Pancreas (tissue), 10 donors: ENCODE measurements at regions not wholly inside any gene's neighbourhood (a gene's known extent, or its start where the extent isn't known, plus 50 kb on each side); places are given as distances from the start of the nearest gene placed in this dataset.
"Not testable (repeated sequence)": the region's sequence is repeated elsewhere in the genome, so short reads cannot be mapped to it uniquely, and the experiment has no call there.

ENCODE experiments used
- ATAC-seq, 4 donors: fragments of 200-7000 bp; cut with Tn5 transposase; one replicate each; pipeline versions ENCODE4 v1.8.0 to v1.9.1; 2020; ENCODE audit warnings: mild to moderate bottlenecking in 4 of 4, moderate library complexity in 4 of 4
- DNase-seq, 6 donors: peaks; one replicate each; pipeline ENCODE4 v3.0.0-alpha.2; 2020
- FAIRE-seq: peaks from 2 replicates; lab custom pipeline; 2012; peaks lifted over from hg19 to GRCh38; lab: Jason Lieb, UNC
- H3K27ac ChIP-seq, 4 donors: fragments of 200-600 bp; sonication (generic); 1 replicate in 3 of 4; 2 replicates in 1 of 4; pipeline versions ENCODE4 v1.5.0 to v1.8.0; 2020
- H3K27me3 ChIP-seq, 4 donors: fragments of 200-600 bp; one replicate each; pipeline ENCODE4 v1.8.0; 2021
- H3K36me3 ChIP-seq, 3 donors: fragments of 200-600 bp; sonication (generic) in 1 of 3; one replicate each; pipeline versions ENCODE4 v1.5.0 to v1.8.0; 2020 to 2021
- H3K4me1 ChIP-seq, 3 donors: fragments of 200-600 bp; one replicate each; pipeline ENCODE4 v1.8.0; 2021
- H3K4me3 ChIP-seq, 4 donors: fragments of 200-600 bp; sonication (generic) in 2 of 4; one replicate each; pipeline versions ENCODE4 v1.5.0 to v1.8.0; 2020 to 2021
- H3K9me3 ChIP-seq, 4 donors: fragments of 200-600 bp; one replicate each; pipeline ENCODE4 v1.8.0; 2021
- WGBS, 2 donors: extraction: QIAGEN DNeasy Blood & Tissue Kit; methylation state at CpG; one replicate each; pipeline ENCODE4 v1.1.7; 2013; 5-methylcytosine and 5-hydroxymethylcytosine counted together
- intact Hi-C, 3 donors: fragments of 100-400 bp; cut with DNase I; formaldehyde crosslinking; loops; one replicate each; pipeline versions ENCODE4 v1.11.1 to v1.14.2; 2022
- TF ChIP-seq, protein P1 (sequence below), 4 donors: fragments of 200-600 bp; sonication (generic) in 3 of 4; IDR thresholded peaks; one replicate each; pipeline versions ENCODE4 v1.5.0 to v1.8.0; 2021; ENCODE audit warnings: antibody characterized with exemption in 4 of 4
- donor health status: healthy with polysubstance abuse.
- donor health status: DM: no; HTN: no; CAD: no; lungs with moderate emphysema.
- donor health status: DM: no; HTN: no; CAD: no.
- donor health status: control.
- donor health status: control.
- donor health status: Bipolar disorder and iron deficiency.
- donor health status: DM: yes; HTN: yes; CAD: no.
- donor health status: DM: no; HTN: no; CAD: no.
- donor health status: DM: no; HTN: no; CAD: no.
- donor health status: DM: yes; HTN: yes; CAD: no.

GRCh38 chrX:101823236-101823635 is 108.6 kb downstream of the ZMAT1 start:
- no peak overlapping the region for H3K27ac ChIP-seq
- TF ChIP-seq, protein P1, sequence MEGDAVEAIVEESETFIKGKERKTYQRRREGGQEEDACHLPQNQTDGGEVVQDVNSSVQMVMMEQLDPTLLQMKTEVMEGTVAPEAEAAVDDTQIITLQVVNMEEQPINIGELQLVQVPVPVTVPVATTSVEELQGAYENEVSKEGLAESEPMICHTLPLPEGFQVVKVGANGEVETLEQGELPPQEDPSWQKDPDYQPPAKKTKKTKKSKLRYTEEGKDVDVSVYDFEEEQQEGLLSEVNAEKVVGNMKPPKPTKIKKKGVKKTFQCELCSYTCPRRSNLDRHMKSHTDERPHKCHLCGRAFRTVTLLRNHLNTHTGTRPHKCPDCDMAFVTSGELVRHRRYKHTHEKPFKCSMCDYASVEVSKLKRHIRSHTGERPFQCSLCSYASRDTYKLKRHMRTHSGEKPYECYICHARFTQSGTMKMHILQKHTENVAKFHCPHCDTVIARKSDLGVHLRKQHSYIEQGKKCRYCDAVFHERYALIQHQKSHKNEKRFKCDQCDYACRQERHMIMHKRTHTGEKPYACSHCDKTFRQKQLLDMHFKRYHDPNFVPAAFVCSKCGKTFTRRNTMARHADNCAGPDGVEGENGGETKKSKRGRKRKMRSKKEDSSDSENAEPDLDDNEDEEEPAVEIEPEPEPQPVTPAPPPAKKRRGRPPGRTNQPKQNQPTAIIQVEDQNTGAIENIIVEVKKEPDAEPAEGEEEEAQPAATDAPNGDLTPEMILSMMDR (IDR thresholded peaks at IDR 0.05): no peak
- WGBS, 2 donors: 38 to 42% methylated on average over 2 of the region's 2 CpGs
- no peaks in the 10 kb centered on the region for H3K4me1 ChIP-seq
- FAIRE-seq (no peak), DNase-seq (no peak), ATAC-seq (no peak)
- no peak overlapping the region for H3K4me3 ChIP-seq
- no peaks in the 10 kb centered on the region for H3K9me3 ChIP-seq
- intact Hi-C loops: no loop called here
- H3K27me3 ChIP-seq: peaks cover 0 to 2% (median 0%) of the 10 kb centered on the region in 4 donors
- no peaks in the 10 kb centered on the region for H3K36me3 ChIP-seq

DNA sequence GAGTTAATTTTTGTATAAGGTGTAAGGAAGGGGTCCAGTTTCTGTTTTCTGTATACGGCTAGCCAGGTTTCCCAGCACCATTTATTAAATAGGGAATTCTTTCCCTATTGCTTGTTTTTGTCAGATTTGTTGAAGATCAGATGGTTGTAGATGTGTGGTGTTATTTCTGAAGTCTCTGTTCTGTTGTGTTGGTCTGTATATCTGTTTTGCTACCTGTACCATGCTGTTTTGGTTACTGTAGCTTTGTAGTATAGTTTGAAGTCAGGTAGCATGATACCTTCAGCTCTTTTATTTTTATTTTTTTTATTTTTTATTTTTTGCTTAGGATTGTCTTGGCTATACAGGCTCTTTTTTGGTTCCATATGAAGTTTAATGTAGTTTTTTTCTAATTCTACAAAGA is 114.1 kb downstream of the ZMAT1 start:
- ATAC-seq, H3K27me3 ChIP-seq, H3K4me1 ChIP-seq, intact Hi-C loops, DNase-seq, H3K9me3 ChIP-seq, H3K36me3 ChIP-seq, H3K4me3 ChIP-seq, H3K27ac ChIP-seq: not testable (repeated sequence)
- WGBS, 2 donors: 90 to 97% methylated on average over 1 of the region's 1 CpG
- FAIRE-seq: peak; percentile 63

DNA sequence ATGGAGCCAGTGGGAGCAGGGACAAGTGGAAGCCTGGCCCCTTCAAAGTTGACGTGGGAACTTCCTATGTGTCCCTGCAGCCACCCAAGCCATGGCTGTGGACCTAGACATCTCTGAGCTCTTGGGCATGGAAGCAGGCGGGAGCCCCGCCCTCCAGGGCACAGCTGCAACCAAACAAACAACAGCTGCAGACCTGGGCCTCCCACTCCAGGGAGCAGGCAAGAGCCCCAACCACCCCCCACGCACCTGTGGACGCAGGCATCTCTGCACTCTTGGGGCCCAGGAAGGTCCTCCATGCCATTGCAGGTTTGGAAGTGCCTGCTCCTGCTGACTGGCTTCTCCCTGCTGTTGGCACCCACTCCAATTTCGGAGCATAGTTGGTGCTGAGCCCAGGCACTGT is 118.6 kb downstream of the ZMAT1 start:
- H3K36me3 ChIP-seq: no peaks in the 10 kb centered on the region
- ATAC-seq (no peak), DNase-seq (no peak), FAIRE-seq (no peak)
- no peaks in the 10 kb centered on the region for H3K9me3 ChIP-seq
- WGBS, 2 donors: 70 to 74% methylated on average over 6 of the region's 6 CpGs
- TF ChIP-seq, protein P1 (IDR thresholded peaks at IDR 0.05): no peak
- intact Hi-C loops: no loop called here
- H3K27me3 ChIP-seq: peaks cover 0 to 4% (median 0%) of the 10 kb centered on the region in 4 donors
- no peak overlapping the region for H3K4me3 ChIP-seq
- H3K4me1 ChIP-seq: no peaks in the 10 kb centered on the region
- H3K27ac ChIP-seq: no peak overlapping the region

DNA sequence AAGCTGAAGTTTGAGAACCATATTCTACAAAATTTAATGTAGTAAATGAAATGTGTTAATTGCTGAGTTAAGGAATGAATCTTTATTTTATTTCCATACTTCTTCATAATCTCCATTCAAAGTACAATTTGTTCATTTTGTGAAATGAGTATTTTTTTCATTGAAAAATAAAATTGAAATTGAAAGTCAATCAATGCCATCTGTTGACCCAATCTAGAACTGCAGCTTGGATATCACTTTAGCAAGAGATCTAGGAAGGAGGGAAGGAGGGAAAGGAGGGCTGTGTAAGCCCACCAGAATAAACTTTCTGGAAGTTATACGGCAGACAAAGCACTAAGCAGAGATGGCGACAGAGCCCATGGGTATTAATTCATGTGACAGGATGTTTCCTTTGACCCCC is 128.4 kb downstream of the ZMAT1 start:
- 2% methylated on average over 2 of the region's 2 CpGs for WGBS, 2 donors
- H3K36me3 ChIP-seq: no peaks in the 10 kb centered on the region
- TF ChIP-seq, protein P1 (IDR thresholded peaks at IDR 0.05): peak in 3 of 4 donors; percentile 20 to 48 (median 31)
- H3K27me3 ChIP-seq: no peaks in the 10 kb centered on the region
- no peaks in the 10 kb centered on the region for H3K9me3 ChIP-seq
- FAIRE-seq: peak; percentile 89
- ATAC-seq: no peak
- H3K4me1 ChIP-seq: no peaks in the 10 kb centered on the region
- no peak overlapping the region for H3K4me3 ChIP-seq
- intact Hi-C loops: loop anchor here in 1 of 3 donors (10.0 kb wide), 1 partner anchor 209 kb away; no protein-coding TSS in a partner anchor
- DNase-seq: no peak
- H3K27ac ChIP-seq: no peak overlapping the region

DNA sequence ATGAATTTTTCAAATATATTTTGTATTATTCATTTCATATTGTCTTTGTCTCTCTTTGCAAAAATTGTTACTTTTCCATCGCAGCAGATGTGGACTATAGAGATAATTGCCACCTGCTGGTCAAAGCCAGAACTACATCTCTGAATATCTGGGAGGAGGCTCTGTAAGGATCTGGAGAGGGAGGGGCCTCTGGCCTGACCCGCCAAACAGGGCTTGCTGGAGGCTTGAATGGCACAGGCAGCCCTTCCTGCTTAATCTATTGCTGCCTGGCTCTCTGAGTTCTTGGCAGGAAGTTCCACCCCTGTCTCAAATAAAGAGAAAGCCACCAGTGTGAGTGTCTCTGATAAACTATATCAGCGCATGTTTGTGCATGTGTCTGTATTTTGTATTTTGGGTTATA is 132.4 kb downstream of the ZMAT1 start:
- ATAC-seq: peak; percentile 100
- Histone ChIP-seq H3K27me3 (peaks cover 0 to 4% (median 0%) of the 10 kb centered on the region in 4 donors), H3K9me3 (no peaks in the 10 kb centered on the region), H3K27ac (no peak overlapping the region), H3K4me1 (no peaks in the 10 kb centered on the region), H3K4me3 (peak overlapping the region in 2 of 4 donors; percentile 6 to 7), H3K36me3 (no peaks in the 10 kb centered on the region)
- intact Hi-C loops: no loop called here
- 1 to 15% methylated on average over 3 of the region's 3 CpGs for WGBS, 2 donors
- TF ChIP-seq, protein P1 (IDR thresholded peaks at IDR 0.05): peak; percentile 70 to 85 (median 80)
- FAIRE-seq: peak; percentile 99
- DNase-seq: peak; percentile 69 to 90 (median 85)
